ENCODE measurements at regions not wholly inside any gene's neighbourhood (a gene's known extent, or its start where the extent isn't known, plus 50 kb on each side); places are given as distances from the start of the nearest gene placed in this dataset.

DNA sequence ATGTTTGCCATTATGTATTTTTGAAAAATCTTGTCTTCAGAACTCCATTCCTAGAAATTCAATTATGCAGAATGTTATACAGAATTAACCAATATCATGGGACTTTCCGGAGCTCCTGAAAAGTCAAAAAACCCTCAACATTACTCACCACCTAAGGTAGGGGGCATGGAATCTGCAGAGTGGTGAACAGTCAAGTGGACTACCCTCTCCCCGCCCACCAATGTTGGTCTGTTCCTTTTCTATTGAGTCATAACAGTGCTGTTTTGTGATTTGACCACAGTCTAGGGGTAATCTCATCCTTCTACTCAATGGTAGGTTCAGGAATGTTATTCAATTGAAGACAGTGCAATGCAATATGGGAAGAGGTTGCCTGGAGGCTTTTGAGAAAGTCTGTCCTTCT, 130.5 kb upstream of the HABP2 start:
- TF ChIP-seq SMAD3 (CRISPR knock-in tag; conservative IDR thresholded peaks at IDR 0.05) (no peak), SAFB (IDR thresholded peaks at IDR 0.05; ENCODE audit: borderline replicate concordance, low read depth, low read length) (no peak), ZNF347 (CRISPR knock-in tag; IDR thresholded peaks at IDR 0.05; ENCODE audit: low read depth) (no peak), ZKSCAN8 (CRISPR knock-in tag; IDR thresholded peaks at IDR 0.05) (no peak), FOXK1 (CRISPR knock-in tag; IDR thresholded peaks at IDR 0.05; ENCODE audit: borderline replicate concordance) (no peak), SMARCA5 (IDR thresholded peaks at IDR 0.05) (no peak), MTA1 (IDR thresholded peaks at IDR 0.05; ENCODE audit: borderline replicate concordance) (no peak), TCFL5 (CRISPR knock-in tag; conservative IDR thresholded peaks at IDR 0.05) (no peak)
- TF ChIP-seq, protein P1, sequence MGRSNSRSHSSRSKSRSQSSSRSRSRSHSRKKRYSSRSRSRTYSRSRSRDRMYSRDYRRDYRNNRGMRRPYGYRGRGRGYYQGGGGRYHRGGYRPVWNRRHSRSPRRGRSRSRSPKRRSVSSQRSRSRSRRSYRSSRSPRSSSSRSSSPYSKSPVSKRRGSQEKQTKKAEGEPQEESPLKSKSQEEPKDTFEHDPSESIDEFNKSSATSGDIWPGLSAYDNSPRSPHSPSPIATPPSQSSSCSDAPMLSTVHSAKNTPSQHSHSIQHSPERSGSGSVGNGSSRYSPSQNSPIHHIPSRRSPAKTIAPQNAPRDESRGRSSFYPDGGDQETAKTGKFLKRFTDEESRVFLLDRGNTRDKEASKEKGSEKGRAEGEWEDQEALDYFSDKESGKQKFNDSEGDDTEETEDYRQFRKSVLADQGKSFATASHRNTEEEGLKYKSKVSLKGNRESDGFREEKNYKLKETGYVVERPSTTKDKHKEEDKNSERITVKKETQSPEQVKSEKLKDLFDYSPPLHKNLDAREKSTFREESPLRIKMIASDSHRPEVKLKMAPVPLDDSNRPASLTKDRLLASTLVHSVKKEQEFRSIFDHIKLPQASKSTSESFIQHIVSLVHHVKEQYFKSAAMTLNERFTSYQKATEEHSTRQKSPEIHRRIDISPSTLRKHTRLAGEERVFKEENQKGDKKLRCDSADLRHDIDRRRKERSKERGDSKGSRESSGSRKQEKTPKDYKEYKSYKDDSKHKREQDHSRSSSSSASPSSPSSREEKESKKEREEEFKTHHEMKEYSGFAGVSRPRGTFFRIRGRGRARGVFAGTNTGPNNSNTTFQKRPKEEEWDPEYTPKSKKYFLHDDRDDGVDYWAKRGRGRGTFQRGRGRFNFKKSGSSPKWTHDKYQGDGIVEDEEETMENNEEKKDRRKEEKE (IDR thresholded peaks at IDR 0.05; ENCODE audit: borderline replicate concordance in 1 of 2, control insufficient read depth in 1 of 2, low read depth in 2 of 2, low read length in 1 of 2) = no peak
- TF ChIP-seq, protein P2, sequence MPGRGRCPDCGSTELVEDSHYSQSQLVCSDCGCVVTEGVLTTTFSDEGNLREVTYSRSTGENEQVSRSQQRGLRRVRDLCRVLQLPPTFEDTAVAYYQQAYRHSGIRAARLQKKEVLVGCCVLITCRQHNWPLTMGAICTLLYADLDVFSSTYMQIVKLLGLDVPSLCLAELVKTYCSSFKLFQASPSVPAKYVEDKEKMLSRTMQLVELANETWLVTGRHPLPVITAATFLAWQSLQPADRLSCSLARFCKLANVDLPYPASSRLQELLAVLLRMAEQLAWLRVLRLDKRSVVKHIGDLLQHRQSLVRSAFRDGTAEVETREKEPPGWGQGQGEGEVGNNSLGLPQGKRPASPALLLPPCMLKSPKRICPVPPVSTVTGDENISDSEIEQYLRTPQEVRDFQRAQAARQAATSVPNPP (IDR thresholded peaks at IDR 0.05; ENCODE audit: borderline replicate concordance, insufficient read depth, insufficient read length) = no peak
- TF ChIP-seq, protein P3, sequence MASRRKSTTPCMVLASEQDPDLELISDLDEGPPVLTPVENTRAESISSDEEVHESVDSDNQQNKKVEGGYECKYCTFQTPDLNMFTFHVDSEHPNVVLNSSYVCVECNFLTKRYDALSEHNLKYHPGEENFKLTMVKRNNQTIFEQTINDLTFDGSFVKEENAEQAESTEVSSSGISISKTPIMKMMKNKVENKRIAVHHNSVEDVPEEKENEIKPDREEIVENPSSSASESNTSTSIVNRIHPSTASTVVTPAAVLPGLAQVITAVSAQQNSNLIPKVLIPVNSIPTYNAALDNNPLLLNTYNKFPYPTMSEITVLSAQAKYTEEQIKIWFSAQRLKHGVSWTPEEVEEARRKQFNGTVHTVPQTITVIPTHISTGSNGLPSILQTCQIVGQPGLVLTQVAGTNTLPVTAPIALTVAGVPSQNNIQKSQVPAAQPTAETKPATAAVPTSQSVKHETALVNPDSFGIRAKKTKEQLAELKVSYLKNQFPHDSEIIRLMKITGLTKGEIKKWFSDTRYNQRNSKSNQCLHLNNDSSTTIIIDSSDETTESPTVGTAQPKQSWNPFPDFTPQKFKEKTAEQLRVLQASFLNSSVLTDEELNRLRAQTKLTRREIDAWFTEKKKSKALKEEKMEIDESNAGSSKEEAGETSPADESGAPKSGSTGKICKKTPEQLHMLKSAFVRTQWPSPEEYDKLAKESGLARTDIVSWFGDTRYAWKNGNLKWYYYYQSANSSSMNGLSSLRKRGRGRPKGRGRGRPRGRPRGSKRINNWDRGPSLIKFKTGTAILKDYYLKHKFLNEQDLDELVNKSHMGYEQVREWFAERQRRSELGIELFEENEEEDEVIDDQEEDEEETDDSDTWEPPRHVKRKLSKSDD (conservative IDR thresholded peaks at IDR 0.05; ENCODE audit: low read length) = no peak
- TF ChIP-seq, protein P4, sequence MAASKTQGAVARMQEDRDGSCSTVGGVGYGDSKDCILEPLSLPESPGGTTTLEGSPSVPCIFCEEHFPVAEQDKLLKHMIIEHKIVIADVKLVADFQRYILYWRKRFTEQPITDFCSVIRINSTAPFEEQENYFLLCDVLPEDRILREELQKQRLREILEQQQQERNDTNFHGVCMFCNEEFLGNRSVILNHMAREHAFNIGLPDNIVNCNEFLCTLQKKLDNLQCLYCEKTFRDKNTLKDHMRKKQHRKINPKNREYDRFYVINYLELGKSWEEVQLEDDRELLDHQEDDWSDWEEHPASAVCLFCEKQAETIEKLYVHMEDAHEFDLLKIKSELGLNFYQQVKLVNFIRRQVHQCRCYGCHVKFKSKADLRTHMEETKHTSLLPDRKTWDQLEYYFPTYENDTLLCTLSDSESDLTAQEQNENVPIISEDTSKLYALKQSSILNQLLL (CRISPR knock-in tag; IDR thresholded peaks at IDR 0.05; ENCODE audit: borderline replicate concordance) = no peak
- Histone ChIP-seq H3K36me3 (ENCODE audit: control insufficient read depth, insufficient read depth, low read length) (no peaks in the 10 kb centered on the region), H3K4me2 (ENCODE audit: insufficient read depth, low read length) (no peak overlapping the region), H3K27ac (ENCODE audit: extremely low read depth, low read depth, low read length) (no peak overlapping the region), H4K20me1 (replicated peaks; ENCODE audit: control insufficient read depth, insufficient read depth, low read length) (no peaks in the 10 kb centered on the region), H3K79me2 (ENCODE audit: control insufficient read depth, insufficient read depth, low read length) (no peaks in the 10 kb centered on the region), H3K9ac (ENCODE audit: insufficient read depth in 1 of 2, low read depth in 2 of 2, low read length in 2 of 2) (no peak overlapping the region), H3K4me1 (replicated peaks in 1 of 2; ENCODE audit: control insufficient read depth in 2 of 2, insufficient read depth in 2 of 2, low read length in 2 of 2) (no peaks in the 10 kb centered on the region), H3K4me3 (no peak overlapping the region), H3K9me1 (ENCODE audit: control insufficient read depth, insufficient read depth, low read length) (no peaks in the 10 kb centered on the region), H3K27me3 (ENCODE audit: control insufficient read depth in 2 of 2, insufficient read depth in 2 of 2, low read length in 2 of 2) (no peaks in the 10 kb centered on the region; a peak in 1 of 5 replicates), H3K9me3 (replicated peaks; ENCODE audit: control insufficient read depth, insufficient read depth, low read depth, low read length) (no peaks in the 10 kb centered on the region), H2AFZ (ENCODE audit: low read depth, low read length) (no peak overlapping the region)
- ATAC-seq (no peak), DNase-seq (ENCODE audit: extremely low read depth in 1 of 4, low spot score in 3 of 4) (no peak), FAIRE-seq (no peak)
- POLR2A ChIA-PET = no interaction called here
- in situ Hi-C loops (cut with MboI) = no loop called here
- intact Hi-C loops (cut with micrococcal nuclease) = no loop called here
- 0% methylated on average over 2 of the region's 2 CpGs for WGBS (ENCODE audit: insufficient coverage, low coverage, missing lambda C conversion rate)
- BruUV-seq (replicated peaks) = no TSS peak
- CTCF ChIA-PET (ENCODE audit: low intra/inter-chr PET ratio) = no interaction called here

Data from K562 (cell line).